GM19239 (cell line): ENCODE measurements at regions not wholly inside any gene's neighbourhood (a gene's known extent, or its start where the extent isn't known, plus 50 kb on each side); places are given as distances from the start of the nearest gene placed in this dataset.

Experiments used
- DNase-seq: peaks from one replicate; pipeline ENCODE4 v3.0.0; 2011; ENCODE audit warnings: low spot score; ENCODE audit not compliant: insufficient read length
- FAIRE-seq: peaks from 2 replicates; lab custom pipeline; 2011; peaks lifted over from hg19 to GRCh38; lab: Jason Lieb, UNC

- FAIRE-seq (no peak), DNase-seq (no peak)
Observed at GRCh38 chr13:73580513-73581267, 521.9 kb downstream of the KLF5 start.

GRCh38 chr13:73579574-73580274 lies 520.9 kb downstream of the KLF5 start:
- DNase-seq = no peak
- no peak for FAIRE-seq

GRCh38 chr13:73578251-73578875 lies 519.6 kb downstream of the KLF5 start:
- no peak for DNase-seq
- no peak for FAIRE-seq

- FAIRE-seq = no peak
Observed at GRCh38 chr13:73576291-73576690, 517.5 kb downstream of the KLF5 start.

GRCh38 chr13:73572824-73573223 lies 514.0 kb downstream of the KLF5 start:
- DNase-seq (no peak), FAIRE-seq (no peak)

More at GRCh38 chr13:73576291-73576690, 517.5 kb downstream of the KLF5 start:
- DNase-seq = no peak

GRCh38 chr13:73571376-73571775 lies 512.6 kb downstream of the KLF5 start:
- no peak for DNase-seq

GRCh38 chr13:73556902-73557301 lies 498.1 kb downstream of the KLF5 start:
- no peak for FAIRE-seq
- DNase-seq = no peak

More at GRCh38 chr13:73571376-73571775, 512.6 kb downstream of the KLF5 start:
- FAIRE-seq = no peak

- FAIRE-seq (no peak), DNase-seq (no peak)
Observed at GRCh38 chr13:73556128-73556527, 497.3 kb downstream of the KLF5 start.

GRCh38 chr13:73551736-73552135 lies 492.9 kb downstream of the KLF5 start:
- DNase-seq = no peak
- no peak for FAIRE-seq

- DNase-seq = no peak
- FAIRE-seq = no peak
Observed at GRCh38 chr13:73549717-73550116, 490.9 kb downstream of the KLF5 start.

- no peak for FAIRE-seq
Observed at GRCh38 chr13:73548449-73548848, 489.6 kb downstream of the KLF5 start.

GRCh38 chr13:73547239-73547638 lies 488.4 kb downstream of the KLF5 start:
- FAIRE-seq (no peak), DNase-seq (no peak)

More at GRCh38 chr13:73548449-73548848, 489.6 kb downstream of the KLF5 start:
- DNase-seq = no peak

GRCh38 chr13:73544175-73544574 lies 485.4 kb downstream of the KLF5 start:
- DNase-seq = no peak
- no peak for FAIRE-seq

GRCh38 chr13:73542446-73542845 lies 483.6 kb downstream of the KLF5 start:
- no peak for DNase-seq
- no peak for FAIRE-seq

- DNase-seq = no peak
- no peak for FAIRE-seq
Observed at GRCh38 chr13:73536865-73537264, 478.1 kb downstream of the KLF5 start.

GRCh38 chr13:73535341-73535740 lies 476.5 kb downstream of the KLF5 start:
- FAIRE-seq (no peak), DNase-seq (no peak)

GRCh38 chr13:73532987-73533510 lies 474.2 kb downstream of the KLF5 start:
- FAIRE-seq (no peak), DNase-seq (no peak)

- DNase-seq (no peak), FAIRE-seq (no peak)
Observed at GRCh38 chr13:73532582-73532981, 473.8 kb downstream of the KLF5 start.

- no peak for FAIRE-seq
- DNase-seq = no peak
Observed at GRCh38 chr13:73531014-73531413, 472.2 kb downstream of the KLF5 start.

GRCh38 chr13:73522937-73523336 lies 464.1 kb downstream of the KLF5 start:
- no peak for DNase-seq
- FAIRE-seq = no peak

- no peak for DNase-seq
- FAIRE-seq = no peak
Observed at GRCh38 chr13:73521985-73522524, 463.2 kb downstream of the KLF5 start.
